CD4-positive, alpha-beta T cell treated with Interleukin-10 for 1 hour (primary cell): ENCODE measurements at regions not wholly inside any gene's neighbourhood (a gene's known extent, or its start where the extent isn't known, plus 50 kb on each side); places are given as distances from the start of the nearest gene placed in this dataset.

Source experiments
- DNase-seq: peaks from one replicate; pipeline ENCODE4 v3.0.0-alpha.2; 2020

DNA sequence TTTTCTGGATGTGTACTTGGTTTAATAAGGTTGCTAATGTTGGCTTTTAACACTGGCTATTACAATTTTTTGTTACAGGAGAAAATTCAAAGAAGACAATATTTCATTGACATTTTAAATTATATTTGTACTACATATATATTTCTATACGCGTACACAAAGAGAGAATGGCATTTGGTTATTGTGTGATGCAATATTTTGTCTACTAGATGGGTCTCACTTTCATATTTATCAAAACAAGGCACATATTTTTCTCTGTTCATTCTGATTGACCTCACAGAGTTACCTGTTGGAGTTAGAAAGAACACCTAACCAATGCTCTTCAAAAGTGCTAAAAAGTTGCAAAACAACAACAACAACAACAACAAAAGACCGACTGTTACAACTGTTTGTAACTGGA lies 50.2 kb upstream of the VGLL3 start:
- no peak for DNase-seq
